HG03521 (cell line): ENCODE measurements at regions not wholly inside any gene's neighbourhood (a gene's known extent, or its start where the extent isn't known, plus 50 kb on each side); places are given as distances from the start of the nearest gene placed in this dataset.

Experiments used
- ATAC-seq: cut with Tn5 transposase; IDR thresholded peaks from one replicate; pipeline ENCODE4 v1.9.1; 2021; ENCODE audit warnings: mild to moderate bottlenecking, moderate library complexity; ENCODE audit not compliant: unreplicated experiment

DNA sequence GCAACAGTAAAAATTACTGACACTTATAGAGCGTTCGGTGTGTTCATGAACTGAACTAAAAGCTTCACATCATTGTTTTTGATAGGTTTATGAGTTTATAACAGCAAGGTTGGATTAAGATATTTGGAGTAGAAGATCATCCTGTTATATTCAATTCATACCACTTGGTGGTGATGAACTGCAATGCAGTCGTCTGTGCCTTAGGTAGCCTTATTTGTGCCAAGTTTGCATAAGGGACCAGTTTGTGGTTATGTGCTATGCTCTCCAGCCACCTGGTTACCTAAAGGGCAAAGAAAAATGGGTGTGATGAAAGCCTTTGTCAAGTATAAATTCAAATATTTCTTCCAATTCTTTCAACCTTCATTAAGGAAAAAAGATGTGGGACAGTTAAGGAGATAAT lies 150.9 kb upstream of the KCNH7 start:
- no peak for ATAC-seq

DNA sequence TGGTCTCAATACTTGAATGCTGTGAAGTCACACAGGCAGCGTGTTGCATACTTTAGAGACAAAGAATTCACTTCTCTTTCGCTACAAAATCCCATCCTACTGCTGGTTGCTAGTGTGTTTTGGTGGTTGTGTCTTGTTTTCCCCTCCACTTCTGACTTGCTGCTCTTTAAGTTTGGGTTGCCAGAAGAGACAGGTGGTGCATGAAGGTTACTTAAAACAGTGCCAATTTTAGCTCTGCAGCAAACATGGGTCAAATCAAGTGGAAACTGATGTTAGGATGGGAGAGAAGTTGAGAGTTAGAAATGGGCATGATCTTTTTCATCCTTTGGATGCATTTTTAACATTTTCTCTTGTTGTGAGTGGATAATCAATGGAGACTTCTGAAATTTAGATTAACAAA lies 136.2 kb upstream of the KCNH7 start:
- ATAC-seq = no peak

DNA sequence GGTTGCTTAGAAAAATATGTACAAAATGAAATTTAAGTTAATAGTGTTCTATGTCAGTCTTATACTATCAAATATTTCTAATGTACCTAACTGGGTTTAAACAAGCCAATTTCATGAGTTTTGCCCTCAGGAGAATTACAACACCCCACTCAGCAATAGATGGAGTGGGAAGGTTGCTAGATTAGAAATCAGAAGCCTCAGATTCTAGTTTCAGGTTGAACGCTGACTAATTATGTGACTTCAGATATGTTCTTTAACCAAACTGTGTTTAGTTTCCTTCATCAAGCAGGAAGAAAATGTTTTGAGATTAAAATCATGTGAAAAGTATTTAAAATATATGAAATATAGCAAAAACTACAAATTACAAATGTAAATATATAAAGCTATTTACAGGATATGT lies 133.8 kb upstream of the KCNH7 start:
- no peak for ATAC-seq

DNA sequence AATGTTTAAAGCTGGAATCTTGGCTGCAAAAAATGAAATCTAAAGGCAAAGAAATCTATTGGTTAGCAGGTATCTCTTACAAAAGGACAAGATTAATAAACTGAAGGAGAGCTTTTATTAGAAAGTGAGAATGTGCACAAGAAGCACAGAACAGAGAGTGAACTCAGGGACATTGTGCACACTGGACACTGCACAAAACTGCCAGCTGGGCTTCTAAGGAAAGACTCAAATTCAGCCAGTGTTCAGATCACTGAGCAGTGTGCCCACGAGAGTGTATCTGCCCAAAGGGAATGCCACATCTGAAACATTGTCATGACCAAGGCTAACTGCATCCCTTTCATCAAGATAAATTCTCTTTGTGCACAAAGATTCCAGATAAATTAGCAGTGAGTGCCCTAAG lies 129.7 kb upstream of the KCNH7 start:
- no peak for ATAC-seq

DNA sequence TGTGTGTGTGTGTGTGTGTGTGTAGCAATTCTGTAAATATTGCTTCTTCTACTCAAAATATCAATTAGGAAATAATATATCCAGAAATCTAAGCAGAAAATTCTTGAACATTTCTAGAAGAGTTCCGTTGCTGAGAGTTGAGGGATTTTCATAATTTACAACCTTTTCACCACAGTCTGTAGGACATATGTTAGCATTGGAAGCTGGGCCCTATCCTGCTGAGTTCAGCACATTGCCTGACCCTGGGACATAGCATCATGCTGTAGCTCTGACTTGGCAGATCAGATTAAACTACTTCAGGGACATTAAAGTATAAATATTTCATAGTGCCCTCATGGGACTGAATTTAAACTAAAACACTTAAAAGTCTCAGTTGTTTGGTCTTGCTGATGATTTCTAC lies 129.2 kb upstream of the KCNH7 start:
- ATAC-seq = no peak

DNA sequence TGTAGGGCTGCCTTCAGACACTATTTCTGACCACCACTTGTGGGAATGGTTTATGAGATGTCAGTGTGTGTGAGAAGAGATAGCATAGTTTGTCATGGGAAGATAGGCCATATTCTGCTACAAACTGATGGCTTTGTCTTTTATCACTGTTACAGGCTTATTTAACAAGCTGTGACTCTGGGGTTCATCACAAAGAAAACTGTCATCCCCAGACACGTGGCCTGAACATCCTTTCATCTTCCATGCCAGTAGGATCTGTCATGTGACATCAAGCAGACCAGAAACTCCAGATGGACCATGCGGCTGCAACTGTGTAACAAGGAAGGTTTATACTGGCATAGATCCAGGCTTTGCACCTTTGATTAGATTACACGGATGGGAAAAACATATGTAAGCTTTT lies 128.6 kb upstream of the KCNH7 start:
- ATAC-seq = no peak

DNA sequence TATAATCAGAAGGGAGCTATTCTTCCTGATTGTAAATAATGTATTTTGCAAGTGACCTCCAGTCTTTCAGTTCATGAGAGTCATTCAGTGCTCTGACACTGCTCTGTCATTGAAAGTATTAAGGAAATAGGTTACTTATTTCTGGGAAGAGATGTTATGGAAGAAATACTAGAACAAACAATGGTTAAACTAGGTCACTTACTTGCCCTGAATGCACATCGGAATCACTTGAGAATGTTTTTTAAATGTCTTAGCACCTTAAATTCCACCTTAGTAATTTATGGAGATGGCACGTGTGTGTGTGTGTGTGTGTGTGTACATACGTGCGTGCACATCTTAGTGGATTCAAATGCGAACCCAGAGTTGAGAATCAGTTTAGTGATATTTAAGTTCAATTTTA lies 126.6 kb upstream of the KCNH7 start:
- ATAC-seq = no peak

DNA sequence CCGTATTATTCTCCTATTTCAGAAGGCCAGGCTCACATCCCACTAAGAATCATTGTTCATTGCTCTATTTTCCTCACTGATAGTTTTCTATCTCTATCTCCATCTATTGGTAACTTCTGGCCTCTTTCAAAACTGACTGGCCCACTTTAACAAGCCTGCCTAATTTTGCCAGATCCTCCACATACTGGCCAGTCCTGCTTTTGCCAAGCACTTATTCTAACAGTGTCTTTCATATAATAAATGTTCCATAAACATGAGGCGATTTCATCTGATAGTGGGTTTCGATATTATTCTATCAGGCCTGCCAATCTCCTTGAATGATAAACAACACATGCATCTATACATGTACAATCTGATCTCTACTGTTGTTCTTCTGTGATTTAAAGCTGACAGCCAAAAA lies 125.9 kb upstream of the KCNH7 start:
- no peak for ATAC-seq

DNA sequence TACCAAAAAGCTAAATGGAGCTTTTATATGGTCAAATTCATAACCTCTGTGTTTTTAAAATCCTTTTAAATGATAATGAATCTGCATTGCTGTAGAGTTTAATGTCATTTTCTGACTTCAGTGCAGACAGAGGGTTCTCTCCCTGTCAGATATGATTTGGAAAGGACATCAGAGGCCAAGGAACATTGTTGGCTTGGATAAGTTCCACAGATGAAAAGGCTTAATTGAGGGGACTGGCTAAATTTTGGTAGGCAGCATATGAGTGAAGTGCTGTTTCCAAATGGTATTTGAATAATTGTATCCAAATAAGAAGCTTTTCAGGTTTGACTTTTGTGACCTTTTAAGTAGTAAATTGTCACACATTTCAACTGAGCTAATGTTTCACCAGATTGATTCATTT lies 124.6 kb upstream of the KCNH7 start:
- no peak for ATAC-seq

DNA sequence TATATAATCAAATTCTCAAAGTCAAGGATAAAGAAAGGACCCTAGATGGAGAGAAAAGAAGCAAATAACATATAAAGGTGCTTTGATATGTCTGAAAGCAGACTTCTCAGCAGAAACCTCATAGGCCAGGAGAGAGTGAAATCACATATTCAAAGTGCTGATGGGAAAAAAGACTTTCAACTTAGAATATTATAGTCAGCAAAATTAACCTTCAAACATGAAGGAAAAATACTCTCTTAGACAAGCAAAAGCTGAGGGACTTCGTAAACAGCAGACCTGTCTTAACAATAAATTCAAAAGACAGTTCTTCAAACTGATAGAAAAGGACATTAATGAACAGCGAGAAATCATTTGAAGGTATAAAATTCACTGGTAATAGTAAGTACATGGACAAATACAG lies 107.2 kb upstream of the KCNH7 start:
- no peak for ATAC-seq

DNA sequence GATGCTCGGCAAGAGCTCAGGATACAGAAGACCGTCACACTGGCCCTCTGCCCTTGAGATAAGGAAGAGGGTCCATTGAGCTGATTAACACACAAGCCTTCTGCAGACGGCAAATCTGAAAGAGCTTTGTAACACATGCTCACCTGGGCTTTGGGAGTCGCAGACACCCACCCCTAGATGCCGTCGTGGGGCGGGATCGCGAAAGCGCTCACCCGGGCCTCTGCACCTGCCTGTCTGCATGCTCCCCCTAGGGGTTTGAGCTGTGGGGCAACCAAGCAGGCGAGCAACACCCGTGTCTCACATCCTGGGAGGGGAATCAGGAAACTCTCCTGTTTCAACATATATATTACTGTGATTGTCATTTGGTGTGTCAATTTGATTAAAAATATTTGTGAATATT lies 99.8 kb upstream of the KCNH7 start:
- ATAC-seq = no peak

DNA sequence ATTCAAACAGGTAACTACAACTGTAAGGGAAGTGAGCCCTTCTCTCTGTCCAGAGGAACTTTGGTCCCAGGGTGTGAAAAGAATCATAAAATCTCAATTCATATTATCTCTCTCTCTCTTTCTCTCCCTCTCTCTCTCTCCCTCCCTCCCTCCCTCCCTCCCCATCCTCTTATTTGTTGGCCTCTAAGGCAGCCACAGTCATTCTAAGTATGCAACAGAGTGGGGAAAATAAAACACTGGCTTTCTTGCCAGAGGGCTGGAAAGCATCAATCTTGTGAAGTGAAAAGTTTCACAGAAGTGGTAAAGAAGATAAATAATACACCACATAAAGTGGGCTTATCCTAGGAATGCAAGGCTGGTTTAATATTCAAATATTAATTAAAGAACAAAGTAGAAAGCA lies 95.6 kb upstream of the KCNH7 start:
- no peak for ATAC-seq

DNA sequence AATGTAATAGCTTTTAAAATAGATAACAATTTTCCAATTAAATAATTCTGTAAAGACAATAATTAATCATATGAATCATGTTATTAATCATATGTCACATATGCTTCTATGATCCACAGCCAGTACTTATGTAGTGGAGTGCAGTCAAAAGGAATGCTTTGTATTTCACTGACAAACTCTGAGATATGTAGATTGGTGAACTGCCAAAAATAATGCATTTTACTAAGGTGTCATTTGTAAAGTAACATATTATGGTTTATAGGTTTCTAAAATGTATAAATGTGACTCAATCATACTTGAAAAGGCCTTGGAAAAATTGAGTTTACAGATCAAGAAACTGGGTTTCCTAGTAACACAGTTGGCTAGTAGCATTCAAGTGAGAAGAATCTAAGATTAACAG lies 93.8 kb upstream of the KCNH7 start:
- no peak for ATAC-seq

DNA sequence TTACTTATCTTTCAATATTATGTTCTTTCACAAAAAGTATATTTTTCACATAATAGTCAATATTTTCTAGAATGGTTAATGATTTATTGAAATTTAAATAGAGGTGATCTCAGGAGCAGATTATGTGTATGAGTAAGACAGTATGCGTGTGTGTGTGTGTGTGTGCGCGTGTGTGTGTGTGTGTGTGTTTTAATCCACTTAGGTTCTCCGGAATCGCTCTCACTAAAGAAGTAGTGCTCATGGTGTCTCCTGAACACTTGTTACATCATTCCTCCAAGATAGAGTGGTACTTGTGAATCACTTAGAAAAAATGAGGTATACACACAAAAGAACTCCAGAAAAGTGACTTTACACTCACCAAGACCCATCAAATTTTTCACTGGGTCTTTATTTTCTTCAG lies 91.0 kb upstream of the KCNH7 start:
- ATAC-seq = no peak

DNA sequence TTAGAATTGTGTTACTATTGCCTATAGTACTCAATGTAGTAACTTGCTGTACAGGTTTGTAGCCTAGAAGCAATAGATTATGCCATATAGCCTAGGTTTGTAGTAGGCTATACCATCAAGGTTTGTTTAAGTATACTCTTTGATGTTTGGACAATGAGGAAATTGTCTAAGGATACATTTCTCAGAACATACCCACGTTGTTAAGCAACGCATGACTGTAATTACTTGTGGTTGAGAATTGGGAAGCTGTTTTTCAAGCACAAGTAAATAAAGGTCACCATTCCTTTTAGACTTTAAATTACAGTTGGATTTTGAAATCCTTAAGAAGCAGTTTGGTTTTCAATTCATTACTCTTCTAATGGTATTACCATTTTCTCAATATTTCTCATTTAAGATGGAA lies 89.8 kb upstream of the KCNH7 start:
- ATAC-seq = no peak

DNA sequence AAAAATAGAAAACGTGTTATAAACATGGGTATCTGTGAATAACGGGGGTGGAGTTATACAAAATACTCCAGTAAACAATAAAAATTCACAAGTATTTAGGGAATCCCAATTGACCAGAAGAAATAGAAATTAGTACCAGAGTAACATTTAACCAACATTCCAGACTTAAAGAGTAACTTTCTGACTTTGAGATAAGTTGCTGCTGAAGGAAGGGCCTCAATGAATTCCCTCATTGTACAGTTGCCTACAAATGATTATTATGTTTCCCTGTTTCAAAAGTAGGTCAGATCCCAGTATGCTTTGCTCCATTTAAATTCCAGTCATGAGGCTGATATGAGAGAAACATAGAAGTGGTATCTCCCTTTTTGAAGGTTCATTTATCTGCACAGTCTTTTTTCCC lies 88.3 kb upstream of the KCNH7 start:
- no peak for ATAC-seq

DNA sequence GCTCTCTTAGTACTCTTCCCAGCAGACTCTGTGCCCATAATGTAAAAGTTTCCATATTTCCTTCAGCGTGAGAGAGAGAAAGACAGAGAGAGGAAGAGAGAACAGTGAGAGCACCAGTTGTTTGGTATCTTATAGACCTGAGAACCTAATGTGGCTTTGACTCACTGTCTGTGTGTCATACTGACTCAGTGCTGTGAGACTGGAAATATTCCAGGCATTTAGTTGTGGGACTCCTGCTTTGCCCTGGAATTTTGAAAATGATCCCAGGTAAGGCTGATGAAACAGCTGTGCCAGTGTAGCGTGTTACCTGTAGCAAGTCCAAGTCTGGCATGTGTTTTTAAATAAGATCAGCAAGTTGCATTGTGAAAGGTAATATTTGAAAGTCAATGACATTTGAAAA lies 87.9 kb upstream of the KCNH7 start:
- ATAC-seq = no peak

DNA sequence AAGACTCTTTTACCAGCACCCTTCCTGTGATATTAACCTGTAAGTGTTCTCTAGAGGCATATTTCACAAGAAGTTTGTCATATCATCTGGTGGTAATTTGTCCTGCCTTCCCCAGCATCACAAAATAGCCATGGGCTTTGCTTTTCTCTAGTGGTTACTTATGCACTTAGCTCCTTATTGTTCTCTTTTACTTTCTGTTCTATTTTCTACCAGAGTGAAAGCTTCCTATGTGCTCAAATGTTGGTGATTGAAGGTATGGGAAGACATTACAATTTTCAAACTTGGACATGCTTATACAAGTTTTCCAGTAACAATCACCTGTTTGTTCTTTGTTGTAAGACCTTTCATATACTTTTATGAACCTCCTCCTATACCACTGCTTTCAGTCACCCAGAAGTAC lies 87.0 kb upstream of the KCNH7 start:
- ATAC-seq = no peak

DNA sequence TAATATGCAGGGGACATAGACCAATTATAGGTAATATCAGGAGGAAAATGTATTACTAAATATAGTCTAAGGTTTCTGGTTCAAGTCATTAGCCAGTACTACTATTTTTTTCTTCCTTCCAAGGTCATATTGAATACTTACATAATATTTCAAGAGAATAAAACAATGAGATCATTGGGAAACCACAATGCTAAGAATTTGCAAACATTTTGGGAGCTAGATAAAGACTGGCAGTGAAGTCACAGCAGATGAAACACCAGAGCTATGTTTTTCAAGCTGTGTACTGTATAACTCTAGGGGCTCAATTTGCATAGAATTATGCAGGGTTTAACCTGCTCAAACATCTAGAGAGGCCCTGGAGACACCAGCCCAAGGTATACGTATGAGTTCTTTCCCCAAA lies 80.5 kb upstream of the KCNH7 start:
- no peak for ATAC-seq

DNA sequence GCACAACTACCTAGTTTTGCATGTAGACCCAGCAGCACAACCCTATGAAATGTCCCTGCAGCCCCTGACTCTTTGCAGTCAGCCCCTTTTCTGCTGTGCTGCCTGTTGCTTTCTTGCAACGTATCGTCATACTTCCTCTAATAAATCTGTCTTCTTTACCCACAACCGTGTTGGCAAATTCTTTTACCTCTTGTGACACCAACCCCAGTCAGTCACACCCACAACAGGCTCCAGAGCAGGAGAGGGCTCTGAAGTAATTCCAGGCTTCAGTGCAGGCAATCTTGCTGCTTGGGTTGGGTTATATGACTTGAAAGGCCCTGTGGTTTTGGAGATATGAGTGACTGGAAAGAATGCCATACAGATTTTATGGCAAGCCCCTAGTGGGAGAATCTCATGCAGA lies 79.1 kb upstream of the KCNH7 start:
- ATAC-seq = no peak

DNA sequence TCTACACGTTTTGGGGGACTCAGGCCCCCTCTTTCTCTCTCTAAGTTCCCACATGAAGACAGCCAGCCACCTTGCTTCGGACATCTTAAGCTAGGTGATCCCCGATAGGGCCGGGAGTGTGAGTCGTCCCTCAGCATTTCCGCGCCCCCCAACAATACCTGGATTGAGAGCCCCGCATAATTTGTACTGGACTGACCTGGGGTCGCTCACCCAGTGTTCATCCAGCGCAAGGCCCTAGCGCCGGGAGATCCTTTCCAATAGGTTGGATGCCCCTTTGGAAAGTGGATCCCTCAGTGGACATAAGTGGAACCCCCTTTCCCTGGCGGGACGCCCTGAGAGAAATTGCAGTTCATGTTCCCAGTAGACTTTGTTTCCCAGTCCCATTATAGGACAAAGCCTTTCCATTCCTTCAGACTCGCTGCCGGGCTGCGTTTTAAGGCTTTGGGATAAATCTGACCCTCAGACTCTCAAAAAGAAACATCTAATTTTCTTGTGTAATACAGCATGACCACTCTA lies 77.8 kb upstream of the KCNH7 start:
- no peak for ATAC-seq

DNA sequence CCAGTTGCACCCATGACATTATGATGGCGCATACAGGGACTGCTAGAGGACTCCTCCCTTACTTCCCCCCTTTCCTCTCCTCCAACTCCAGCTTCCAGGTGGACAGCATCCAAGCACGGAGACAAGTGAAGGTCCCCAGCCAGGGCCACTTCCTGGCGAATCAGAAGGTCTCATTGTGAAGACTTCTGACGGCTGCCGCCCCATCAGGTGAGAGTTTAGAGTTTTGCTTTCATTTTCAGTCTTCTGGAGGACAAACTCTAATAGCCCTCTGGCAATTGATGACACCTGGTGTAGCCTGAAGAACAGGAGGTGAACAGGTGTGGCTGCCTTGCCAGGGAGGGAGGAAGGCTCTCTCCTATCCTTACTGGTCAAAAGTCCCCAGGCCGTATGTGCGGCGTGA lies 77.3 kb upstream of the KCNH7 start:
- no peak for ATAC-seq

DNA sequence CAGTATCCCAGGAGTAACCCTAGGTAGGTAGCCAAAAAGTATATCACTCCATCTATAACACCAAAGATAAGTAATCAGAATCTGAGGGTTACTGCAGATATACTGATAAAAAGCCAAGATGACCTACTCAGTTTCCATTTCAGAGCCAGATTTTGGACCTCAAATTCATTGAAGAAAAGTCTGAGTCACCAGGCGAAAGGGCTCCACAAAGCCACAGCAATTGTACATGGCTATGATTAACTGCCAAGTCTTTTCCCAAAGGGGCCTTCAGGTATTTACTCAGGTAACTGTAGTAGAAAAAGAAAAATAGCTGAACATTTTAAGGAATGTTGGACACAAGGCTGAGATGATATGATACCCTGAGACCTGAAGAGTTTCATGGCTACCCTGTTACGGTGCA lies 75.6 kb upstream of the KCNH7 start:
- no peak for ATAC-seq

DNA sequence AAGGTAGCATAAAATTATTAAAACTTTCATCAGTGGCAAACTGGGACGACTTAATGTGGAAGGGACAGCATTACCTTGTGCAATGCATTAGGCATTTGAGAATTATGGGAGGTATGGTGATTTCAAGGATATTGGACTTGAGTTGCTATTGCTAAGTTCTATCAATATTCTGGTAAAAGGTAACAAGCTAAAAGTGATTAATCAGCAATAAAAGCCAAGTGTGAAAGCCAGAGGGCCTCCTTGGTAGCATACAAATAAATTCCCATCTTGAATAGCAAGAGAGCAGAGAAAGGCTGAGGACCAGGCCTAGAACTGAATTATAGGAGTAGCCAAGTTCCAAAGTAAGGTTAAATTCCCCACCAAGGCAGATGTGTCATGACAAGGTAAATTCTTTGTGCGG lies 74.2 kb upstream of the KCNH7 start:
- no peak for ATAC-seq
